Activated CD4-positive, alpha-beta memory T cell treated with anti-CD3 and anti-CD28 coated beads for 36 hours (primary cell): ENCODE measurements at regions not wholly inside any gene's neighbourhood (a gene's known extent, or its start where the extent isn't known, plus 50 kb on each side); places are given as distances from the start of the nearest gene placed in this dataset.
A peak's percentile ranks its signal among the peaks of the same experiment; 100 is the strongest.
"Not testable (repeated sequence)": the region's sequence is repeated elsewhere in the genome, so short reads cannot be mapped to it uniquely, and the experiment has no call there.

Source experiments
- CTCF ChIA-PET: fragments of 350-600 bp; sonication (Branson Sonifier 250); formaldehyde crosslinking; loops from one replicate; lab custom pipeline; 2021; ENCODE audit warnings: antibody characterized with exemption, inconsistent platforms; lab: Charles Lee
- POLR2A ChIA-PET: fragments of 350-600 bp; sonication (Branson Sonifier 250); formaldehyde crosslinking; loops from one replicate; lab custom pipeline; 2021; ENCODE audit warnings: antibody characterized with exemption; lab: Charles Lee
- DNase-seq: peaks from one replicate; pipeline ENCODE4 v3.0.0-alpha.2; 2020
- H3K27ac Mint-ChIP-seq: one replicate; pipeline ENCODE4 v1.8.0; 2021; ENCODE audit warnings: mixed read lengths
- H3K27me3 Mint-ChIP-seq: one replicate; pipeline ENCODE4 v1.8.0; 2021; ENCODE audit warnings: mixed read lengths
- H3K36me3 Mint-ChIP-seq: one replicate; pipeline ENCODE4 v1.8.0; 2021; ENCODE audit warnings: mixed read lengths
- H3K4me1 Mint-ChIP-seq: one replicate; pipeline ENCODE4 v1.8.0; 2021; ENCODE audit warnings: low read depth, mixed read lengths
- H3K4me3 Mint-ChIP-seq: one replicate; pipeline ENCODE4 v1.8.0; 2021; ENCODE audit warnings: mild to moderate bottlenecking, mixed read lengths
- H3K9me3 Mint-ChIP-seq: one replicate; pipeline ENCODE4 v1.8.0; 2021; ENCODE audit warnings: mixed read lengths
- intact Hi-C: fragments of 100-400 bp; cut with micrococcal nuclease; formaldehyde crosslinking; loops from one replicate; pipeline ENCODE4 v1.15.1; 2023

DNA sequence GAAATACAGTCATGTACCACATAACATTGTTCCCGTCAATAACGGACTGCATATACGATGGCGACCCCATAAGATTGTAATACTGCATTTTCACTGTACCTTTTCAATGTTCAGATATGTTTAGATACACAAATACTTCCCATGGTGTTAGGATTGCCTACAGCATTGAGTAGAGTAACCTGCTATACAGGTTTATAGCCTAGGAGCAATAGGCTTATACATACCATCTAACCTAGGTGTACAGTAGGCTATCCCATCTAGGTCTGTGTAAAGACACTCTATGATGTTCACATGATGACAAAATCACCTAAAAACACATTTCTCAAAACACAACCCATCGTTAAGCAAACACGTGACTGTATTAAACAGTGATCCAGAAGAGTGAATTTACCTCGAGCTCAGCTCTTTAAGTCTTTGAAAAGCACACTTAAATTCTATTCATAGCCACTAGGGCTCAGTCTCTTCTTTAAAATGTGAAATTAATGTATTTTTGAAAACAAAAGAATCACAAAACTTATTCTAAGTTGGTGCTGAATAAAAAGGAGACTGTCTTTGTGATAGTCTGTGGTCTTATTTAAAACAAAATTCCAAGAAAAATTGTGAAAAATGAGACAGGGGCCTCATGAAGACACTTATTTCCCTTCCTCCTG is 239.1 kb upstream of the ARID2 start:
- Mint-ChIP-seq H3K27ac (no peak overlapping the region), H3K4me1 (no peaks in the 10 kb centered on the region), H3K27me3 (no peaks in the 10 kb centered on the region), H3K36me3 (no peaks in the 10 kb centered on the region), H3K4me3 (no peak overlapping the region), H3K9me3 (no peaks in the 10 kb centered on the region)
- ChIA-PET POLR2A (no interaction called here), CTCF (interaction anchor here (0.9 kb wide), 1 partner anchor 17 kb away, joined by 3 read pairs; no protein-coding TSS in a partner anchor)
- no peak for DNase-seq
- intact Hi-C loops = no loop called here

DNA sequence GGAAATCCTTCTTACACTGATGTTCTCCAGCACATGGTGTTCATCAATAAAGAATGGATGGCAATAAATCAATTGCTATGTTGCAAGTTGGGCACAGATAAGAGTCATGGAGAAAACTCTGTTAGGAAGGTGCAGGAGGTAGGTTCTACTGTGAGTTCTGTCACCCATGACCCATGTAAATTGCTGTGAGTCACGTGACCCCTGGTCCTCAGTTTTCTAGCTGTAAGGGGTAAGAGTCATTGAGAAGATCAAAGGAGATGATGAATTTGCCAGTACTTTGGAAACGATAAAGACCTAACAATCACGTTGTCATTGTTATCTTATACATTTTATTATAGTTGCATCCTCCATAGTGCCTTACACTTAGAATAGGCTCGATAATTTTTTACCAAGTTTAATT is 235.2 kb upstream of the ARID2 start:
- POLR2A ChIA-PET = no interaction called here

DNA sequence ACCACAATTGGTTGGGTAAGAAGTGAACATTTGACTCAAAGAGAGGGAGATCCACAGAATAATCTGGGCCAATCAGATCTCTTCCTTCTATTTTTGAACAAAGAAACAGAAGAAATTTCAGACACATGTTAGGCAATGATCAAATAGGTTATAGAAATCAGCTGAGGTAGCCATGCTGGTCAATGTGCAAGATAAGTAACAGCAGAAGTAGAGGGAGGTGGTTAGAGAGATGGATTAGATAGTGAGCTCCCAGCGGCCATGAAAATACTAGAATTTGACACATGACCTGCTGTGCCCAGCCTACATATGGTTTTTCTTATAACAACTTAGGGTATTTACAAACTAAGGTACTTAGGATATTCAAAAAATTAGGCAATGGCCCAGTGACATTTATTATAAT is 230.9 kb upstream of the ARID2 start:
- Mint-ChIP-seq H3K27me3 (peaks cover 8% of the 10 kb centered on the region), H3K4me3 (no peak overlapping the region), H3K27ac (no peak overlapping the region), H3K4me1 (no peaks in the 10 kb centered on the region), H3K9me3 (no peaks in the 10 kb centered on the region), H3K36me3 (no peaks in the 10 kb centered on the region)
- ChIA-PET CTCF (no interaction called here), POLR2A (no interaction called here)
- DNase-seq = no peak
- intact Hi-C loops = no loop called here

More for the DNA sequence above, 235.2 kb upstream of the ARID2 start:
- Mint-ChIP-seq H3K27me3 (peaks cover 6% of the 10 kb centered on the region), H3K36me3 (no peaks in the 10 kb centered on the region), H3K27ac (no peak overlapping the region), H3K9me3 (no peaks in the 10 kb centered on the region), H3K4me3 (no peak overlapping the region), H3K4me1 (no peaks in the 10 kb centered on the region)
- intact Hi-C loops = no loop called here
- no peak for DNase-seq
- CTCF ChIA-PET = no interaction called here

GRCh38 chr12:45502481-45503128 is 226.9 kb upstream of the ARID2 start:
- H3K4me1 Mint-ChIP-seq = no peaks in the 10 kb centered on the region
- peaks cover 5% of the 10 kb centered on the region for H3K27me3 Mint-ChIP-seq
- no peaks in the 10 kb centered on the region for H3K9me3 Mint-ChIP-seq
- intact Hi-C loops = no loop called here
- H3K36me3 Mint-ChIP-seq = no peaks in the 10 kb centered on the region
- no peak for DNase-seq
- ChIA-PET POLR2A (no interaction called here), CTCF (no interaction called here)
- H3K4me3 Mint-ChIP-seq = no peak overlapping the region
- no peak overlapping the region for H3K27ac Mint-ChIP-seq

DNA sequence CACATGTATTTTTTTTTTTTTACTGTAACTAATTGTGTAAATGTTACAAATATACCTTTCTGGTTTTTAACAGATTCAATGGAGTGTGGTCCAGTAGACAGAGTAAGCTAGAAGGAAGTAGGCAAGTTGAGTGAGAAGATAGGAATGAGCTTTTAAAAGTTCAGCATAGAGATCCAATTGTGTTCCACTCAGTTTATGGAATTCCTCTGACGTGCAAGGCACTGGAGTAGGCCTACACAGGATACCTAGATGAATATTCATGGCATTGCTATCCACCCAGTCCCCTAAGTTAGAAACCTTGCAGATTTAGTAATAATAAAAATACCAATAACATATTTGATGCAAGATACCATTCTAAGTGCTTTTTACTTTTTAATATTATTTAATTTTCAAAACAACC is 225.6 kb upstream of the ARID2 start:
- Mint-ChIP-seq H3K27me3 (peaks cover 2% of the 10 kb centered on the region), H3K9me3 (no peaks in the 10 kb centered on the region), H3K4me3 (no peak overlapping the region), H3K4me1 (no peaks in the 10 kb centered on the region), H3K27ac (no peak overlapping the region), H3K36me3 (no peaks in the 10 kb centered on the region)
- DNase-seq = no peak
- CTCF ChIA-PET = no interaction called here
- POLR2A ChIA-PET = no interaction called here
- intact Hi-C loops = no loop called here

DNA sequence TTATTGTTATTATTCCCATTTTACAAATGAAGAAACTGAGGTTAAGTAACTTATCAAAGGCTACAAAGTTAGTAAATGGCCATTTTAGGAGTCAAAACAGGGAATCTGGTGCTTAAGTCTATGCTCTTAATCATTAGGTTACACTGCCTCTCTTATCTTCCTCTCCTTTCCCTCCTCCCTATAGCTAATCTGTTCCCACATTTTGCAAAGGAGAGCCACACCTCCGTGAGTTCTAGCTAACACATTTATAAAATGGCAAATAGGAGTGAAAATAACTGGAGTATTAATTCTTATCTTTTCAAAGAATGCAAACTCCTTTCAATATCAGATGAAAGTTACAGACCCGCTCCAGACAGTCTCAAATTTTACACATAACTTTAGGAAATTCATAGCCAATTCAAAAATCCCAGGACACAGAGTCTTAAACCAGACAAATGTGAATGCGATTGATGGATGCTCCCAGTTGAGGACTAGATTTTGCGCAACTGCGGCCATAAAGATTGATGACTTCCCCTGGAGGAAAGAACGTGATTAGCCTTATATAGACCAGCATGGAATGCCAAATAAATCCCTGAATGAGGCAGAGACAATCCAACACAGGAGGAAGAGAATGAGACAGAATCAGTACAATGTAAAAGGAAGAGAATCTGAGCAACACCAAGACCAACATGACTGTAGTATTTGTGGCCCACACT is 225.0 kb upstream of the ARID2 start:
- Mint-ChIP-seq H3K9me3 (no peaks in the 10 kb centered on the region), H3K27me3 (peaks cover 2% of the 10 kb centered on the region), H3K4me1 (no peaks in the 10 kb centered on the region), H3K36me3 (no peaks in the 10 kb centered on the region), H3K4me3 (no peak overlapping the region), H3K27ac (no peak overlapping the region)
- DNase-seq = no peak
- ChIA-PET CTCF (no interaction called here), POLR2A (no interaction called here)
- intact Hi-C loops = no loop called here

GRCh38 chr12:45509187-45509586 is 220.3 kb upstream of the ARID2 start:
- intact Hi-C loops = no loop called here
- no peak for DNase-seq
- H3K36me3 Mint-ChIP-seq = no peaks in the 10 kb centered on the region
- CTCF ChIA-PET = no interaction called here
- H3K4me3 Mint-ChIP-seq = no peak overlapping the region
- POLR2A ChIA-PET = no interaction called here
- H3K27me3 Mint-ChIP-seq = no peaks in the 10 kb centered on the region
- H3K4me1 Mint-ChIP-seq = no peaks in the 10 kb centered on the region
- peaks cover 4% of the 10 kb centered on the region for H3K9me3 Mint-ChIP-seq
- H3K27ac Mint-ChIP-seq = no peak overlapping the region

GRCh38 chr12:45509621-45510020 is 219.9 kb upstream of the ARID2 start:
- no peak overlapping the region for H3K4me3 Mint-ChIP-seq
- H3K36me3 Mint-ChIP-seq = no peaks in the 10 kb centered on the region
- no peak for DNase-seq
- H3K27me3 Mint-ChIP-seq = no peaks in the 10 kb centered on the region
- ChIA-PET POLR2A (no interaction called here), CTCF (no interaction called here)
- peaks cover 4% of the 10 kb centered on the region for H3K9me3 Mint-ChIP-seq
- intact Hi-C loops = no loop called here
- H3K27ac Mint-ChIP-seq = no peak overlapping the region
- H3K4me1 Mint-ChIP-seq = no peaks in the 10 kb centered on the region

DNA sequence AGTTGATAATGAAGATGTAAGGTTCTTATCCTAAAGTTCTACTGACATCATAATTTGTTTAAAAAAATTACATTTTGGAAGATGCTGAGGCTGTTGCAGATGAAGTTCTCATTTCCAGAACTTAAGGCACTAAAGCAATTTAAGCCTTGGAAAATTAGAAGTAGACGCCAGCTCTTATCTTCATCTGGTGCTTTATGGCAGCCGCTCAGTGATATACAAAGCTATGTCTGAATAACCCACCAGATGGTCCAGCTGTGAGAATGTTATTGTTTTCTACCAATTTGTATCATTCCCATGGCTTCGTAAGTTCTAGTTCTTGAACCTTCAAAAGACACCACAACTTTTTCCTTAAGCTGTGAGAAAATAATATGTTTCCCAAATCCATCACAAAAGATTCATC is 212.1 kb upstream of the ARID2 start:
- ChIA-PET POLR2A (no interaction called here), CTCF (interaction anchor here (1.3 to 1.9 kb wide), 2 partner anchors 10 to 27 kb away, joined by 4 read pairs; no protein-coding TSS in a partner anchor)
- intact Hi-C loops = no loop called here
- no peak for DNase-seq
- no peak overlapping the region for H3K4me3 Mint-ChIP-seq
- H3K9me3 Mint-ChIP-seq = no peaks in the 10 kb centered on the region
- no peaks in the 10 kb centered on the region for H3K36me3 Mint-ChIP-seq
- no peaks in the 10 kb centered on the region for H3K27me3 Mint-ChIP-seq
- no peak overlapping the region for H3K27ac Mint-ChIP-seq
- peaks cover 16% of the 10 kb centered on the region for H3K4me1 Mint-ChIP-seq

DNA sequence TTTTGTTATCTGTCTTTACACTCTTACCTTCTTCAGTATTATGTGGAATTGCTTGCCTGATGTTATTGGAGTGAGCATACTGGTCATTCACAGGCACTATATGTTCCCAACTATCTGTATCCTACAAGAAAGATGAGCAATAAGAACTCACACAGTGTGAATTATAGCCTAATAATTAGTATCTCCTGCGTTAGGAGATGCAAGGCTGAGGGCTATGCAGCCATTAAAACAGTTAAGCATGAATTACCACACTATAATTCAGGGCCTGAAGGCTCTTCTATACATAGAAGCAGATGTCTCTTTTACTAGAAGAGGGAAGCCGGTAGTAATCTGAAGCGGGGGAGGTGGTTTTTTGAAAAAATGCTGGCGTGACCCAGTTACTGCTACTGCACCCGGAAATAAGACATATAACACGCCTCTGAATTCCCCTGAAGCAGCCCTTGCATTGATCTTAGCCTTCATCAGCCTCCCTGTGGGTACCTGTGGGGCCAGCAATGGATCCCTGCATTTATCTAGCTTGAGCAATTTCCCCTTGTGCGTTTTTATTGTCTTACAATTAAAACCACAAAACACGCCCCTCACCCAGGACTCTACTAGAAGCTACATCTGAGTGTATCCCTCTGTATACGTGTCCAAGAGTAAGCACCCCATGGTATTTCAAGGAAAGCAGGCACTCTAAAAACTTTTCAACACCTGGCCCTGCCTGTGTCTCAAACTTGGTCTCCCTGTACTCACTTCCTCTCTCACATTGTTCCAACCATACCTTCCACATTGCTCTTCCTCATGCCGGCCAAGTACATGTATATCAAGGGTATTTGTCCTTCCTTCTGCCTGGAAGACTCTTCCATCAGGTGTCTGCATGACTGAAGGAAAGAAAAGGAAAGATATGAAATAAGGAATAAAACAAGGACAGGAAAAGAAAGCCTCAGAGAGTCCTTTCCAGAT is 210.9 kb upstream of the ARID2 start:
- intact Hi-C loops = loop anchor here (1.0 kb wide), 1 partner anchor 209 kb away; no protein-coding TSS in a partner anchor
- Mint-ChIP-seq H3K27ac (peak overlapping the region; percentile 64), H3K4me1 (peaks cover 16% of the 10 kb centered on the region), H3K36me3 (peaks cover 7% of the 10 kb centered on the region), H3K27me3 (no peaks in the 10 kb centered on the region), H3K4me3 (no peak overlapping the region), H3K9me3 (peaks cover 11% of the 10 kb centered on the region)
- peak; percentile 70 for DNase-seq
- POLR2A ChIA-PET = no interaction called here
- CTCF ChIA-PET = no interaction called here

DNA sequence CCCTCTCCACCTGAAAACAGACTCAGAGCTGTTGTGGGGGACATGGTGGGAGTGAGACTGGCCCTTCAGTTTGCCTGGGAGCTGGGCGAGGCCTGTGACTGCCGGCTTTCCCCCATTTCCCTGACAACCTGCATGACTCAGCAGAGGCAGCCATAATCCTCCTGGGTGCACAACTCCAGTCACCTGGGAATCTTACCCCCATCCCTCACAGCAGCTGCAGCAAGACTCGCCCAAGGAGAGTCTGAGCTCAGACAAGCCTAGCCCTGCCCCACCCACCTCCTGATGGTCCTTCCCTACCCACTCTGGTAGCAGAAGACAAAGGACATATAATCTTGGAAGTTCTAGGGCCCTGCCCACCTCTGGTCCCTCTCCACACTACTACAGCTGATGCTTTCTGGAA is 207.3 kb upstream of the ARID2 start:
- no peak for DNase-seq
- intact Hi-C loops = no loop called here
- POLR2A ChIA-PET = no interaction called here
- Mint-ChIP-seq H3K4me3 (no peak overlapping the region), H3K27ac (no peak overlapping the region), H3K4me1 (peaks cover 16% of the 10 kb centered on the region), H3K9me3 (peaks cover 30% of the 10 kb centered on the region), H3K36me3 (peaks cover 9% of the 10 kb centered on the region), H3K27me3 (no peaks in the 10 kb centered on the region)
- CTCF ChIA-PET = interaction anchor here (0.8 kb wide), 1 partner anchor 21 kb away, joined by 3 read pairs; no protein-coding TSS in a partner anchor

- H3K4me1 Mint-ChIP-seq, H3K27ac Mint-ChIP-seq, POLR2A ChIA-PET, H3K36me3 Mint-ChIP-seq, H3K27me3 Mint-ChIP-seq, DNase-seq, CTCF ChIA-PET, H3K4me3 Mint-ChIP-seq, intact Hi-C loops: not testable (repeated sequence)
- H3K9me3 Mint-ChIP-seq = peaks cover 41% of the 10 kb centered on the region
These were observed 202.7 kb upstream of the ARID2 start for GRCh38 chr12:45526823-45527222.
